ENCODE measurements at regions not wholly inside any gene's neighbourhood (a gene's known extent, or its start where the extent isn't known, plus 50 kb on each side); places are given as distances from the start of the nearest gene placed in this dataset.
"Not testable (repeated sequence)": the region's sequence is repeated elsewhere in the genome, so short reads cannot be mapped to it uniquely, and the experiment has no call there.

DNA sequence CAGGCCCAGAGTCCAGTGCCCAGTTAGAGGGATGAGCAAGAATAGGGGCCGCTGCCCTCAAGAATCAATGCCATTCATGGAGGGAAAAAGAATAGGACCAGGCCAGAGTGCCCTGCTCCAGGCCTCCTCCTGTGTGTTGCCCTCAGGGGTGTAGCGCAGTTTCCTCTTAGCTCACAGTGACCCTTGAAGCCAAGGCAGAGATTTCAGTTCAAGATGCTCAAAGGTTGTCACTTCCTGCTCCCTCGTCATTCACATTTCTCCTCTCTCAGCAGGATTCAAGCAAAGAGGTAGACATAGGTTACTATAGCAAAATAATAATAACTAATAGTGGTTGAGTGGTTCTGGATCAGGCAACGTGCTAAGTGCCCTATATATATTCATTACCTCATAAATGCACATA lies 55.1 kb upstream of the PELI2 start:
- Histone ChIP-seq H3K9me3 (ENCODE audit: insufficient read depth, low read length) (no peaks in the 10 kb centered on the region), H3K4me2 (ENCODE audit: low read depth, low read length, poor library complexity, severe bottlenecking) (no peak overlapping the region), H3K27ac (ENCODE audit: low read depth, low read length) (no peak overlapping the region), H3K79me2 (ENCODE audit: insufficient read depth, low read length) (no peaks in the 10 kb centered on the region), H2AFZ (ENCODE audit: low read depth, low read length, severe bottlenecking) (no peak overlapping the region), H3K36me3 (ENCODE audit: low read length) (no peaks in the 10 kb centered on the region), H3K27me3 (ENCODE audit: low read length) (0 out of 2 replicates have a peak, but pooled peaks cover 3% of the 10 kb centered on the region), H3K9ac (ENCODE audit: low read length) (no peak overlapping the region), H3F3A (ENCODE audit: insufficient read depth) (no peaks in the 10 kb centered on the region), H3K9me2 (replicated peaks; ENCODE audit: insufficient read depth, low read length) (no peaks in the 10 kb centered on the region), H4K20me1 (ENCODE audit: low read depth, low read length) (no peaks in the 10 kb centered on the region), H3K4me3 (ENCODE audit: insufficient read depth, low read length, poor library complexity, severe bottlenecking) (no peak overlapping the region)
- TF ChIP-seq, protein P1, sequence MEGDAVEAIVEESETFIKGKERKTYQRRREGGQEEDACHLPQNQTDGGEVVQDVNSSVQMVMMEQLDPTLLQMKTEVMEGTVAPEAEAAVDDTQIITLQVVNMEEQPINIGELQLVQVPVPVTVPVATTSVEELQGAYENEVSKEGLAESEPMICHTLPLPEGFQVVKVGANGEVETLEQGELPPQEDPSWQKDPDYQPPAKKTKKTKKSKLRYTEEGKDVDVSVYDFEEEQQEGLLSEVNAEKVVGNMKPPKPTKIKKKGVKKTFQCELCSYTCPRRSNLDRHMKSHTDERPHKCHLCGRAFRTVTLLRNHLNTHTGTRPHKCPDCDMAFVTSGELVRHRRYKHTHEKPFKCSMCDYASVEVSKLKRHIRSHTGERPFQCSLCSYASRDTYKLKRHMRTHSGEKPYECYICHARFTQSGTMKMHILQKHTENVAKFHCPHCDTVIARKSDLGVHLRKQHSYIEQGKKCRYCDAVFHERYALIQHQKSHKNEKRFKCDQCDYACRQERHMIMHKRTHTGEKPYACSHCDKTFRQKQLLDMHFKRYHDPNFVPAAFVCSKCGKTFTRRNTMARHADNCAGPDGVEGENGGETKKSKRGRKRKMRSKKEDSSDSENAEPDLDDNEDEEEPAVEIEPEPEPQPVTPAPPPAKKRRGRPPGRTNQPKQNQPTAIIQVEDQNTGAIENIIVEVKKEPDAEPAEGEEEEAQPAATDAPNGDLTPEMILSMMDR (IDR thresholded peaks at IDR 0.05; ENCODE audit: insufficient read depth, low read length, poor library complexity, severe bottlenecking) = no peak
- TF ChIP-seq EZH2phosphoT487 (conservative IDR thresholded peaks at IDR 0.05; ENCODE audit: low read length) = no peak

DNA sequence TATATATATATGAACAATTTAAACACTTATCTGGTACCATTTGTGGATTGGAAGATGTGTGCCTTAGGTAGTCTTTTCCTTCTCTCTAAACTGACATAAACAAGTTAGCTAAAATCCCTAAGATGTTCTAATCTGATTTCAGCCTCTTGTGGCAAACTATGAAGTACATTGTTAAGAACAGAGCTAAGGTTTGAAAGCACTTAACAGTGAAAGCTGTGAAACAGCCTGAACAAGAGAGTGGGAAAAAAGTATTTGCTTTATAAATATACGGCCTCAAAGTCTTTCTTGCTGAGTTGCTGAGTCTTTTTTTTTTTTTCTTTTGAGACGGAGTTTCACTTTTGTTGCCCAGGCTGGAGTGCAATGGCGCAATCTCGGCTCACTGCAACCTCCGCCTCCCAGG lies 53.7 kb upstream of the PELI2 start:
- Histone ChIP-seq H4K20me1 (ENCODE audit: low read depth, low read length) (no peaks in the 10 kb centered on the region), H3K9me2 (replicated peaks; ENCODE audit: insufficient read depth, low read length) (no peaks in the 10 kb centered on the region), H3K9ac (ENCODE audit: low read length) (no peak overlapping the region), H3K27me3 (ENCODE audit: low read length) (0 out of 2 replicates have a peak, but pooled peaks cover 3% of the 10 kb centered on the region), H3K27ac (ENCODE audit: low read depth, low read length) (no peak overlapping the region), H2AFZ (ENCODE audit: low read depth, low read length, severe bottlenecking) (no peak overlapping the region), H3K36me3 (ENCODE audit: low read length) (no peaks in the 10 kb centered on the region), H3F3A (ENCODE audit: insufficient read depth) (no peaks in the 10 kb centered on the region), H3K4me2 (ENCODE audit: low read depth, low read length, poor library complexity, severe bottlenecking) (no peak overlapping the region), H3K79me2 (ENCODE audit: insufficient read depth, low read length) (no peaks in the 10 kb centered on the region), H3K9me3 (ENCODE audit: insufficient read depth, low read length) (no peaks in the 10 kb centered on the region), H3K4me3 (ENCODE audit: insufficient read depth, low read length, poor library complexity, severe bottlenecking) (no peak overlapping the region)
- TF ChIP-seq, protein P1 (IDR thresholded peaks at IDR 0.05; ENCODE audit: insufficient read depth, low read length, poor library complexity, severe bottlenecking) = no peak
- TF ChIP-seq EZH2phosphoT487 (conservative IDR thresholded peaks at IDR 0.05; ENCODE audit: low read length) = no peak

DNA sequence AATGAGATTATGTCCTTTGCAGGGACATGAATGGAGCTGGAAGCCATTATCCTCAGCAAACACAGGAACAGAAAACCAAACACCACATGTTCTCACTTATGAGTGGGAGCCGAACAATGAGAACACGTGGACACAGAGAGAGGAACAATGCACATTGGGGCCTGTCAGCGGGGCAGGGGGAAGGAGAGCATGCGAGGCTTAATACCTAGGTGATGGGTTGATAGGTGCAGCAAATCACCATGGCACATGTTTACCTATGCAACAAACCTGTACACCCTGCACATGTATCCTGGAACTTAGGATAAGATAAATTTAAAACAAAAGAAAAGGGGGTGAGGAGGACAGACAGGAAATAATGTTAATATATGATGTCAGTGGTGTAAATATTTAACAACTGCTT lies 53.0 kb upstream of the PELI2 start:
- not testable (repeated sequence) for H3K4me2 ChIP-seq (ENCODE audit: low read depth, low read length, poor library complexity, severe bottlenecking); H4K20me1 ChIP-seq (ENCODE audit: low read depth, low read length); H3K27ac ChIP-seq (ENCODE audit: low read depth, low read length); H3F3A ChIP-seq (ENCODE audit: insufficient read depth); H3K9me3 ChIP-seq (ENCODE audit: insufficient read depth, low read length); H3K4me3 ChIP-seq (ENCODE audit: insufficient read depth, low read length, poor library complexity, severe bottlenecking); H2AFZ ChIP-seq (ENCODE audit: low read depth, low read length, severe bottlenecking); H3K36me3 ChIP-seq (ENCODE audit: low read length); H3K9ac ChIP-seq (ENCODE audit: low read length); H3K79me2 ChIP-seq (ENCODE audit: insufficient read depth, low read length); H3K27me3 ChIP-seq (ENCODE audit: low read length); H3K9me2 ChIP-seq (replicated peaks; ENCODE audit: insufficient read depth, low read length)

DNA sequence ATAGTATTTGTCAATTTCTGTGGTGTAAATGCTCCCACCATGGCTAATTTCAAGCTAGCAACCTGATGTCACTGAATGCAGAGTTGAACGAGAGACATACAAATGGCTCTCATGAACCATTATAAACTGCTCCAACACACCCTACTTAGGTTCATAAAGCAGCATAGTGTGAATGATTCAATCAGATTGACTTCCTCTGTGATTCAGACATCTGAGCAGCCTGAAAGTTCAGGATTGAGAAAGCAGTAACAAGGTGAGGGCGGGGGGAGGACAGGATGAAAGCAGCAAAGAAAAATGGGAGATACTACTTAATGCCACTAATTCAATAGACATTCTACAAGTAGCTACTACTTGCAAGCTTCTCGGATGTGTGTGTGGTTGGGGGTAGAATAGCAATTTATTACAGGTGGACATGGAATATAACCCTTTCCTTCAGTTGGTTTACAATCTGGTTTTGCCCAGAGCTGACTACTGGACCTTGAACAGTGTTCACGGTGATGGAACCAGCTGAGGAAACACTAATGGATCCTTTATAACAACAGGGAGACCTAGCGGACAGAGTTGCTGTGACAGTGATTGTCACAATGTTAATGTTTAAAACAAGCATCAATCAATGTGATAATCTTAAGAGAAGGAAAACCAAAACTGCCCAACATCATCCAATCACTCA lies 52.5 kb upstream of the PELI2 start:
- H3K36me3 ChIP-seq (ENCODE audit: low read length) = no peaks in the 10 kb centered on the region
- no peaks in the 10 kb centered on the region for H3K9me3 ChIP-seq (ENCODE audit: insufficient read depth, low read length)
- H3K4me3 ChIP-seq (ENCODE audit: insufficient read depth, low read length, poor library complexity, severe bottlenecking) = no peak overlapping the region
- H3K27ac ChIP-seq (ENCODE audit: low read depth, low read length) = no peak overlapping the region
- no peak overlapping the region for H2AFZ ChIP-seq (ENCODE audit: low read depth, low read length, severe bottlenecking)
- TF ChIP-seq EZH2phosphoT487 (conservative IDR thresholded peaks at IDR 0.05; ENCODE audit: low read length) = no peak
- TF ChIP-seq, protein P1 (IDR thresholded peaks at IDR 0.05; ENCODE audit: insufficient read depth, low read length, poor library complexity, severe bottlenecking) = no peak
- H3K9me2 ChIP-seq (replicated peaks; ENCODE audit: insufficient read depth, low read length) = no peaks in the 10 kb centered on the region
- H3K4me2 ChIP-seq (ENCODE audit: low read depth, low read length, poor library complexity, severe bottlenecking) = no peak overlapping the region
- H3F3A ChIP-seq (ENCODE audit: insufficient read depth) = no peaks in the 10 kb centered on the region
- no peaks in the 10 kb centered on the region for H3K27me3 ChIP-seq (ENCODE audit: low read length)
- H4K20me1 ChIP-seq (ENCODE audit: low read depth, low read length) = no peaks in the 10 kb centered on the region
- no peaks in the 10 kb centered on the region for H3K79me2 ChIP-seq (ENCODE audit: insufficient read depth, low read length)
- H3K9ac ChIP-seq (ENCODE audit: low read length) = no peak overlapping the region
